Gastroesophageal sphincter (tissue), 3 donors: ENCODE measurements at regions not wholly inside any gene's neighbourhood (a gene's known extent, or its start where the extent isn't known, plus 50 kb on each side); places are given as distances from the start of the nearest gene placed in this dataset.

Experiments
- EP300 ChIP-seq: sonication (generic); formaldehyde crosslinking; IDR thresholded peaks from one replicate; pipeline ENCODE4 v1.6.1; 2017; ENCODE audit warnings: antibody characterized with exemption, mild to moderate bottlenecking
- POLR2AphosphoS5 ChIP-seq: sonication (generic); formaldehyde crosslinking; IDR thresholded peaks from one replicate; pipeline ENCODE4 v1.6.1; 2017; ENCODE audit warnings: antibody characterized with exemption
- TF ChIP-seq, protein P1 (sequence below), 4 experiments: fragments of 200-600 bp in 2 of 4; fragments of 450-650 bp in 2 of 4; sonication (generic) in 1 of 4; IDR thresholded peaks; one replicate each; pipeline ENCODE4 v1.5.1; 2017 to 2019; ENCODE audit warnings: antibody characterized with exemption in 4 of 4, mild to moderate bottlenecking in 2 of 4, moderate library complexity in 2 of 4

DNA sequence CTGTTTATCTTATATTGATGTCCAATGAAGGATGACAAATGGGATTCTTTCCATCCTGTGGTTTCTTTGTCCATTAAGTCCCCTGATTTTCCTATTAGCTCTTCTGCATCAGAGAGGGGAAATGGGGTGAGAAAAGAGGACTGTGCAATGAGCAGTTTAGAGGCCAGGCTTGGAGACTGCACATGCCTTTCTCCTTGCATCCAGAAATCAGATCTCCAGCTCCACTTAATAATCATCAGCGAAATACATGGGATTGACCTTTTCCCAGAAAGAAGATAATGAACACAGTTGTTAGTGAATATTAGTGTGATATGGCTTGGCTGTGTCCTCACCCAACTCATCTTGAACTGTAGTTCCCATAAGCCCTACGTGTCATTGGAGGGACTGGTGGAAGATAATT, 697.4 kb downstream of the CBLN2 start:
- TF ChIP-seq, protein P1, sequence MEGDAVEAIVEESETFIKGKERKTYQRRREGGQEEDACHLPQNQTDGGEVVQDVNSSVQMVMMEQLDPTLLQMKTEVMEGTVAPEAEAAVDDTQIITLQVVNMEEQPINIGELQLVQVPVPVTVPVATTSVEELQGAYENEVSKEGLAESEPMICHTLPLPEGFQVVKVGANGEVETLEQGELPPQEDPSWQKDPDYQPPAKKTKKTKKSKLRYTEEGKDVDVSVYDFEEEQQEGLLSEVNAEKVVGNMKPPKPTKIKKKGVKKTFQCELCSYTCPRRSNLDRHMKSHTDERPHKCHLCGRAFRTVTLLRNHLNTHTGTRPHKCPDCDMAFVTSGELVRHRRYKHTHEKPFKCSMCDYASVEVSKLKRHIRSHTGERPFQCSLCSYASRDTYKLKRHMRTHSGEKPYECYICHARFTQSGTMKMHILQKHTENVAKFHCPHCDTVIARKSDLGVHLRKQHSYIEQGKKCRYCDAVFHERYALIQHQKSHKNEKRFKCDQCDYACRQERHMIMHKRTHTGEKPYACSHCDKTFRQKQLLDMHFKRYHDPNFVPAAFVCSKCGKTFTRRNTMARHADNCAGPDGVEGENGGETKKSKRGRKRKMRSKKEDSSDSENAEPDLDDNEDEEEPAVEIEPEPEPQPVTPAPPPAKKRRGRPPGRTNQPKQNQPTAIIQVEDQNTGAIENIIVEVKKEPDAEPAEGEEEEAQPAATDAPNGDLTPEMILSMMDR (IDR thresholded peaks at IDR 0.05): no peak
- TF ChIP-seq EP300: no peak
- TF ChIP-seq POLR2AphosphoS5: no peak
